ENCODE measurements at regions not wholly inside any gene's neighbourhood (a gene's known extent, or its start where the extent isn't known, plus 50 kb on each side); places are given as distances from the start of the nearest gene placed in this dataset.

DNA sequence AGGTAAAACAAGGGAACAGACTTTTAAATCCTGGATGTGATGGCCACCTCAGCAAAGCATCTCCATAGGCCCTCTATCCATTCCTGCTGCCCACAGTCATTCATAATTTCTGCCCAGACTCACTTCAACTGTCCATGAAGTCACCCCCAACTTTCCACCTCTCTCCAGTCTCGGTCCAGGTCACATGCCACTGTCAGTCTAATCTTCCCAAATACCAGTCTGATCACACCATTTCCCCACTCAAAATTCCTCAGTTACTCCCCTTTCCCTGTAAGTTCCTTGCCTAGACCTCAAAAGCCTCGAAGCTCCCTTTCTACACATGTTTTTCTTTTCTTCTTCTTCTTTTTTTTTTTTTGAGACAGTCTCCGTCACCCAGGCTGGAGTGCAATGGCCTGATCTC, 51.2 kb upstream of the HOPX start:
- Mint-ChIP-seq H3K27me3 (ENCODE audit: unreplicated experiment) (peaks cover 6% of the 10 kb centered on the region), H3K27ac (ENCODE audit: unreplicated experiment) (peak overlapping the region; percentile 16), H3K4me3 (ENCODE audit: unreplicated experiment) (no peak overlapping the region), H3K9me3 (ENCODE audit: unreplicated experiment) (peaks cover 6% of the 10 kb centered on the region), H3K36me3 (ENCODE audit: unreplicated experiment) (peaks cover 11% of the 10 kb centered on the region), H3K4me1 (ENCODE audit: low read depth, unreplicated experiment) (peaks cover 14% of the 10 kb centered on the region)
- TF ChIP-seq, protein P1, sequence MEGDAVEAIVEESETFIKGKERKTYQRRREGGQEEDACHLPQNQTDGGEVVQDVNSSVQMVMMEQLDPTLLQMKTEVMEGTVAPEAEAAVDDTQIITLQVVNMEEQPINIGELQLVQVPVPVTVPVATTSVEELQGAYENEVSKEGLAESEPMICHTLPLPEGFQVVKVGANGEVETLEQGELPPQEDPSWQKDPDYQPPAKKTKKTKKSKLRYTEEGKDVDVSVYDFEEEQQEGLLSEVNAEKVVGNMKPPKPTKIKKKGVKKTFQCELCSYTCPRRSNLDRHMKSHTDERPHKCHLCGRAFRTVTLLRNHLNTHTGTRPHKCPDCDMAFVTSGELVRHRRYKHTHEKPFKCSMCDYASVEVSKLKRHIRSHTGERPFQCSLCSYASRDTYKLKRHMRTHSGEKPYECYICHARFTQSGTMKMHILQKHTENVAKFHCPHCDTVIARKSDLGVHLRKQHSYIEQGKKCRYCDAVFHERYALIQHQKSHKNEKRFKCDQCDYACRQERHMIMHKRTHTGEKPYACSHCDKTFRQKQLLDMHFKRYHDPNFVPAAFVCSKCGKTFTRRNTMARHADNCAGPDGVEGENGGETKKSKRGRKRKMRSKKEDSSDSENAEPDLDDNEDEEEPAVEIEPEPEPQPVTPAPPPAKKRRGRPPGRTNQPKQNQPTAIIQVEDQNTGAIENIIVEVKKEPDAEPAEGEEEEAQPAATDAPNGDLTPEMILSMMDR (IDR thresholded peaks at IDR 0.05; ENCODE audit: partially characterized antibody, unreplicated experiment), result no peak
- DNase-seq, result no peak

DNA sequence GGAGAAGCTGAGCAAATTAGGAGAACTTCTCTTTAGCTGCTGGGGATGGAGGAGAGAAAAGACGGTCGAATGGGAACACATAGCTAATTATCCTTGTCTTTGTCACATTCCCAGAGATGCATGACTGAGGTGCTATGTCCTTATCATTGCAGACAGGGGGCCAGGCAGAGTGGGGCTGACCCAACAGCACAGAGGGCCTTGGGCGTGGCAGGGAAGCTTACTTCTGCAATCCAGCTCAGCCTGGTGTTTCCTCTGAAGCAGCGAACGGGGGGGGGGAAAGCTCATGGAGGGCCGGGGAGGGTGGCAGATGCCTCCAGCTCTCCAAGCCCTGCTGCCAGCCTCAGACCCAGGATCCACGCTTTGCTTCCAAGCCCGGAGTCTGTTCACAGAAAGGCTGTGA, 50.8 kb upstream of the HOPX start:
- Mint-ChIP-seq H3K27ac (ENCODE audit: unreplicated experiment) (no peak overlapping the region), H3K4me1 (ENCODE audit: low read depth, unreplicated experiment) (peaks cover 14% of the 10 kb centered on the region), H3K36me3 (ENCODE audit: unreplicated experiment) (peaks cover 11% of the 10 kb centered on the region), H3K27me3 (ENCODE audit: unreplicated experiment) (peaks cover 7% of the 10 kb centered on the region), H3K9me3 (ENCODE audit: unreplicated experiment) (peaks cover 6% of the 10 kb centered on the region), H3K4me3 (ENCODE audit: unreplicated experiment) (no peak overlapping the region)
- TF ChIP-seq, protein P1 (IDR thresholded peaks at IDR 0.05; ENCODE audit: partially characterized antibody, unreplicated experiment), result no peak
- DNase-seq, result no peak
